ENCODE measurements at regions not wholly inside any gene's neighbourhood (a gene's known extent, or its start where the extent isn't known, plus 50 kb on each side); places are given as distances from the start of the nearest gene placed in this dataset.

- TF ChIP-seq CTCF (IDR thresholded peaks at IDR 0.05) = no peak
- Histone ChIP-seq H3K27me3 (replicated peaks; ENCODE audit: insufficient read depth) (no peaks in the 10 kb centered on the region), H3K27ac (no peak overlapping the region)
Observed at GRCh38 chr6:97468981-97469380, 186.0 kb upstream of the MMS22L start.

GRCh38 chr6:97469451-97469850 lies 186.4 kb upstream of the MMS22L start:
- H3K36me3 ChIP-seq = no peaks in the 10 kb centered on the region
- H3K4me1 ChIP-seq (ENCODE audit: control insufficient read depth in 1 of 2, low read depth in 2 of 2) = no peaks in the 10 kb centered on the region
- DNase-seq (ENCODE audit: low spot score) = no peak
- ATAC-seq (ENCODE audit: insufficient number of reproducible peaks, low FRiP score, low read depth) = no peak
- H3K27ac ChIP-seq = no peak overlapping the region
- H3K4me3 ChIP-seq = no peak overlapping the region
- no peaks in the 10 kb centered on the region for H3K27me3 ChIP-seq (replicated peaks; ENCODE audit: insufficient read depth)
- no peak for TF ChIP-seq CTCF (IDR thresholded peaks at IDR 0.05)
- H3K9me3 ChIP-seq = no peaks in the 10 kb centered on the region

More at GRCh38 chr6:97468981-97469380, 186.0 kb upstream of the MMS22L start:
- Histone ChIP-seq H3K36me3 (no peaks in the 10 kb centered on the region), H3K4me3 (no peak overlapping the region), H3K4me1 (ENCODE audit: control insufficient read depth in 1 of 2, low read depth in 2 of 2) (no peaks in the 10 kb centered on the region), H3K9me3 (no peaks in the 10 kb centered on the region)
- DNase-seq (ENCODE audit: low spot score) (no peak), ATAC-seq (ENCODE audit: insufficient number of reproducible peaks, low FRiP score, low read depth) (no peak)

- Histone ChIP-seq H3K4me3 (no peak overlapping the region), H3K27ac (no peak overlapping the region), H3K4me1 (ENCODE audit: control insufficient read depth in 1 of 2, low read depth in 2 of 2) (no peaks in the 10 kb centered on the region), H3K36me3 (no peaks in the 10 kb centered on the region), H3K9me3 (no peaks in the 10 kb centered on the region), H3K27me3 (replicated peaks; ENCODE audit: insufficient read depth) (no peaks in the 10 kb centered on the region)
- no peak for TF ChIP-seq CTCF (IDR thresholded peaks at IDR 0.05)
- no peak for DNase-seq (ENCODE audit: low spot score)
- no peak for ATAC-seq (ENCODE audit: insufficient number of reproducible peaks, low FRiP score, low read depth)
Observed at GRCh38 chr6:97470322-97470721, 187.3 kb upstream of the MMS22L start.

GRCh38 chr6:97473979-97474378 lies 191.0 kb upstream of the MMS22L start:
- Histone ChIP-seq H3K4me3 (no peak overlapping the region), H3K27me3 (replicated peaks; ENCODE audit: insufficient read depth) (no peaks in the 10 kb centered on the region), H3K4me1 (ENCODE audit: control insufficient read depth in 1 of 2, low read depth in 2 of 2) (no peaks in the 10 kb centered on the region), H3K9me3 (no peaks in the 10 kb centered on the region), H3K36me3 (no peaks in the 10 kb centered on the region), H3K27ac (no peak overlapping the region)
- DNase-seq (ENCODE audit: low spot score) (no peak), ATAC-seq (ENCODE audit: insufficient number of reproducible peaks, low FRiP score, low read depth) (no peak)
- TF ChIP-seq CTCF (IDR thresholded peaks at IDR 0.05) = no peak

- Histone ChIP-seq H3K4me1 (ENCODE audit: control insufficient read depth in 1 of 2, low read depth in 2 of 2) (no peaks in the 10 kb centered on the region), H3K36me3 (no peaks in the 10 kb centered on the region), H3K4me3 (no peak overlapping the region), H3K9me3 (no peaks in the 10 kb centered on the region), H3K27me3 (replicated peaks; ENCODE audit: insufficient read depth) (no peaks in the 10 kb centered on the region), H3K27ac (no peak overlapping the region)
- peak; percentile 53 for TF ChIP-seq CTCF (IDR thresholded peaks at IDR 0.05)
- DNase-seq (ENCODE audit: low spot score) (no peak), ATAC-seq (ENCODE audit: insufficient number of reproducible peaks, low FRiP score, low read depth) (no peak)
Observed at GRCh38 chr6:97497713-97498331, 214.8 kb upstream of the MMS22L start.
